ENCODE measurements at regions not wholly inside any gene's neighbourhood (a gene's known extent, or its start where the extent isn't known, plus 50 kb on each side); places are given as distances from the start of the nearest gene placed in this dataset.

DNA sequence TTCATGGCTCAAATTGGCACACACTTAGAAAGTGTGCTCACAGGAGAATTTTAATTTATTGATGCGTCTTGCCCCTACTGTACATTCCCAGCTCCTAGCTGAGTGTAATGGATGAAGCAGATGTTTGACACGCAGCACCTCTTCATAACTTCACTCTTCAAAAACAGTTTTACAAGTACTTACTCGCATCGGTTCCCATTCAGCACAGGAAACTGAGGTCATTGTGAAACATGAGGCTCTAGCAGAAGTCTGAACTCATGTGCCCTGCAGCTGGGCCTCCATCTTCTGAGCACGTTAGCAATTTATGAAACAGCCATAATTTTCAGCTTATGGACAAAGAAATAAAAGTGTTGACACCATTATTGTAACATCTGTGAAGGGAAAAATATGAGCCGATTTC is 558.9 kb upstream of the MGMT start:
- TF ChIP-seq, protein P1, sequence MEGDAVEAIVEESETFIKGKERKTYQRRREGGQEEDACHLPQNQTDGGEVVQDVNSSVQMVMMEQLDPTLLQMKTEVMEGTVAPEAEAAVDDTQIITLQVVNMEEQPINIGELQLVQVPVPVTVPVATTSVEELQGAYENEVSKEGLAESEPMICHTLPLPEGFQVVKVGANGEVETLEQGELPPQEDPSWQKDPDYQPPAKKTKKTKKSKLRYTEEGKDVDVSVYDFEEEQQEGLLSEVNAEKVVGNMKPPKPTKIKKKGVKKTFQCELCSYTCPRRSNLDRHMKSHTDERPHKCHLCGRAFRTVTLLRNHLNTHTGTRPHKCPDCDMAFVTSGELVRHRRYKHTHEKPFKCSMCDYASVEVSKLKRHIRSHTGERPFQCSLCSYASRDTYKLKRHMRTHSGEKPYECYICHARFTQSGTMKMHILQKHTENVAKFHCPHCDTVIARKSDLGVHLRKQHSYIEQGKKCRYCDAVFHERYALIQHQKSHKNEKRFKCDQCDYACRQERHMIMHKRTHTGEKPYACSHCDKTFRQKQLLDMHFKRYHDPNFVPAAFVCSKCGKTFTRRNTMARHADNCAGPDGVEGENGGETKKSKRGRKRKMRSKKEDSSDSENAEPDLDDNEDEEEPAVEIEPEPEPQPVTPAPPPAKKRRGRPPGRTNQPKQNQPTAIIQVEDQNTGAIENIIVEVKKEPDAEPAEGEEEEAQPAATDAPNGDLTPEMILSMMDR (IDR thresholded peaks at IDR 0.05) = no peak
- no peak for TF ChIP-seq POLR2A (IDR thresholded peaks at IDR 0.05)
